Natural killer cell (primary cell): ENCODE measurements at regions not wholly inside any gene's neighbourhood (a gene's known extent, or its start where the extent isn't known, plus 50 kb on each side); places are given as distances from the start of the nearest gene placed in this dataset.

Experiments
- ATAC-seq, 3 donors: fragments of 150-1000 bp in 2 of 3; fragments of 200-7000 bp in 1 of 3; cut with Tn5 transposase; 1 replicate in 1 of 3; 2 replicates in 2 of 3; pipeline ENCODE4 v1.10.0; 2021; ENCODE audit warnings: mild to moderate bottlenecking in 2 of 3, moderate library complexity in 2 of 3
- DNase-seq, 2 donors: peaks; one replicate each; pipeline versions ENCODE4 v3.0.0 to v3.0.0-alpha.2; 2013 to 2021; ENCODE audit warnings: mixed read lengths in 1 of 2
- H3K27ac ChIP-seq: one replicate; pipeline ENCODE4 v1.5.1; 2013; ENCODE audit warnings: mild to moderate bottlenecking, low read length
- H3K27me3 ChIP-seq: one replicate; pipeline ENCODE4 v1.6.1; 2013; ENCODE audit warnings: low read length; ENCODE audit not compliant: control insufficient read depth, insufficient read depth
- H3K36me3 ChIP-seq: one replicate; pipeline ENCODE4 v1.6.1; 2013; ENCODE audit warnings: low read length; ENCODE audit not compliant: control insufficient read depth, insufficient read depth
- H3K4me1 ChIP-seq: one replicate; pipeline ENCODE4 v1.6.1; 2013; ENCODE audit warnings: low read length; ENCODE audit not compliant: control insufficient read depth, insufficient read depth
- H3K4me3 ChIP-seq: one replicate; pipeline ENCODE4 v1.5.1; 2013; ENCODE audit warnings: low read length
- H3K9me3 ChIP-seq: one replicate; pipeline ENCODE4 v1.6.1; 2013; ENCODE audit warnings: low read length; ENCODE audit not compliant: control insufficient read depth, insufficient read depth
- H3K27ac Mint-ChIP-seq, 2 donors: one replicate each; pipeline ENCODE4 v1.8.0; 2022; ENCODE audit warnings: mild to moderate bottlenecking in 2 of 2, mixed read lengths in 2 of 2, moderate library complexity in 1 of 2
- H3K27me3 Mint-ChIP-seq, 2 donors: one replicate each; pipeline ENCODE4 v1.8.0; 2022; ENCODE audit warnings: low read depth in 2 of 2, mixed read lengths in 2 of 2
- H3K36me3 Mint-ChIP-seq: one replicate; pipeline ENCODE4 v1.8.0; 2022; ENCODE audit warnings: mixed read lengths
- H3K4me1 Mint-ChIP-seq, 2 donors: one replicate each; pipeline ENCODE4 v1.8.0; 2022; ENCODE audit warnings: mixed read lengths in 2 of 2
- H3K4me3 Mint-ChIP-seq: one replicate; pipeline ENCODE4 v1.8.0; 2022; ENCODE audit warnings: mild to moderate bottlenecking, moderate library complexity, mixed read lengths
- H3K9me3 Mint-ChIP-seq, 2 donors: one replicate each; pipeline ENCODE4 v1.8.0; 2022; ENCODE audit warnings: mixed read lengths in 2 of 2
- WGBS: methylation state at CpG from one replicate; pipeline ENCODE4 v1.1.7; 2013; ENCODE audit warnings: missing lambda C conversion rate; ENCODE audit not compliant: insufficient coverage; 5-methylcytosine and 5-hydroxymethylcytosine counted together
- intact Hi-C: fragments of 100-400 bp; cut with micrococcal nuclease; formaldehyde crosslinking; loops from one replicate; pipeline ENCODE4 v1.14.2; 2022
- TF ChIP-seq, protein P1 (sequence below): fragments of 200-600 bp; IDR thresholded peaks from one replicate; pipeline ENCODE4 v1.8.0; 2022; ENCODE audit warnings: antibody characterized with exemption

DNA sequence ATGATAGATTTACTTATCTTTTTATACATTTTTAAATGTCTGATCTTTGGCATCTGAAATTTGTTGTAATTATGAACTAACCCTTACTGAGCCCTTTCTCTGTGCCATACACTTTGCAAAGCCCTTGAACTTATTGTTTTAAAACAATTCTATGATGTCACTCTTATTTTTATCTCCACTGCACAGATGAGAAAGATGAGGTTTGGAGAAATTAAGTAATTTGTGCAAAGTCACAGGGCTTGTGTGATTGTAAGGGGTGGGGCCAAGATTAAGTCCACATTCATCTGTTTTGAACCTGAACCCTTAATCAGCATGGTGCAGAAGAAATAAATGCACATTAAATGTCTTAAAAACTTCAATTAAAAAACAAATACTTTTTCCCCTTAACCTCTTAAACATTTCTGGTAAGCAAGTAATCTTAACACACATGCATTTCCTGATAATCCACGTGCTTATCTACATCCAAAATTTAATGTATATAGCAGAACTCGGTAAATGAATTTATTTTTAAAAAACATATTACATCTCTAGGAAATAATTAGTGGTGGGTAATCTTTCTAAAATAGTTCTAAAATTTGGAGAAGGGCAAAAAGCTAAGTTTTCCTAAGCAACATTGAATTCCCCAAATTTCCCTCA lies 189.8 kb upstream of the TBC1D5 start:
- Histone ChIP-seq H3K27me3 (no peaks in the 10 kb centered on the region), H3K4me3 (no peak overlapping the region), H3K27ac (no peak overlapping the region), H3K9me3 (no peaks in the 10 kb centered on the region), H3K4me1 (no peaks in the 10 kb centered on the region), H3K36me3 (no peaks in the 10 kb centered on the region)
- H3K27me3 Mint-ChIP-seq = peaks cover 10 to 32% of the 10 kb centered on the region in 2 donors
- H3K4me3 Mint-ChIP-seq = no peak overlapping the region
- no peaks in the 10 kb centered on the region for H3K9me3 Mint-ChIP-seq
- H3K4me1 Mint-ChIP-seq = no peaks in the 10 kb centered on the region
- H3K27ac Mint-ChIP-seq = no peak overlapping the region
- DNase-seq (no peak), ATAC-seq (no peak)
- TF ChIP-seq, protein P1, sequence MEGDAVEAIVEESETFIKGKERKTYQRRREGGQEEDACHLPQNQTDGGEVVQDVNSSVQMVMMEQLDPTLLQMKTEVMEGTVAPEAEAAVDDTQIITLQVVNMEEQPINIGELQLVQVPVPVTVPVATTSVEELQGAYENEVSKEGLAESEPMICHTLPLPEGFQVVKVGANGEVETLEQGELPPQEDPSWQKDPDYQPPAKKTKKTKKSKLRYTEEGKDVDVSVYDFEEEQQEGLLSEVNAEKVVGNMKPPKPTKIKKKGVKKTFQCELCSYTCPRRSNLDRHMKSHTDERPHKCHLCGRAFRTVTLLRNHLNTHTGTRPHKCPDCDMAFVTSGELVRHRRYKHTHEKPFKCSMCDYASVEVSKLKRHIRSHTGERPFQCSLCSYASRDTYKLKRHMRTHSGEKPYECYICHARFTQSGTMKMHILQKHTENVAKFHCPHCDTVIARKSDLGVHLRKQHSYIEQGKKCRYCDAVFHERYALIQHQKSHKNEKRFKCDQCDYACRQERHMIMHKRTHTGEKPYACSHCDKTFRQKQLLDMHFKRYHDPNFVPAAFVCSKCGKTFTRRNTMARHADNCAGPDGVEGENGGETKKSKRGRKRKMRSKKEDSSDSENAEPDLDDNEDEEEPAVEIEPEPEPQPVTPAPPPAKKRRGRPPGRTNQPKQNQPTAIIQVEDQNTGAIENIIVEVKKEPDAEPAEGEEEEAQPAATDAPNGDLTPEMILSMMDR = no peak
- WGBS = no CpG with 5 or more reads among the region's 2 CpGs
- no peaks in the 10 kb centered on the region for H3K36me3 Mint-ChIP-seq
- intact Hi-C loops = no loop called here

DNA sequence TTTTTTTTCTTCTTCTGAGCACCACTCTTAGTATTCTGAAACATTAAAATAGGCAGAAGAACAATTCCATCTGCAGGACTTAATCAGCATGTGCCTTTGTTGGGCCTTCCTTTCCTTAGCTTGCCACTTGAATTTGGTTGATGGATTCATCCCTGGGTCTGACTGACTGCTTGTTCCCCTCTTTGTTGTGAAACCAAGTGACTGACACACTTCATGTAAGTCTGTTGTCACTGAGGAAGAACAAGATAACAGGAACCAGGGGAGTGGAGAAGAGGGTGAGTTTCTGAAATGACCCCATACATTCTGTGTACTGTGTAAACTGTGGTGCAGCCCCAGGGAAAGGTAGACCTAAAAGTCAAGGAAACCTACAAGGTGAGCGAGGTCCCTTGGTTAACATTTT lies 188.7 kb upstream of the TBC1D5 start:
- Histone ChIP-seq H3K27me3 (no peaks in the 10 kb centered on the region), H3K4me1 (no peaks in the 10 kb centered on the region), H3K9me3 (no peaks in the 10 kb centered on the region), H3K4me3 (no peak overlapping the region), H3K36me3 (no peaks in the 10 kb centered on the region), H3K27ac (no peak overlapping the region)
- Mint-ChIP-seq H3K9me3 (no peaks in the 10 kb centered on the region), H3K27me3 (peaks cover 10 to 23% of the 10 kb centered on the region in 2 donors), H3K4me1 (no peaks in the 10 kb centered on the region), H3K4me3 (no peak overlapping the region), H3K27ac (no peak overlapping the region), H3K36me3 (no peaks in the 10 kb centered on the region)
- TF ChIP-seq, protein P1 = no peak
- no CpG with 5 or more reads among the region's 1 CpG for WGBS
- no peak for DNase-seq
- intact Hi-C loops = no loop called here
- no peak for ATAC-seq

GRCh38 chr3:17928502-17929145 lies 186.2 kb upstream of the TBC1D5 start:
- H3K4me1 ChIP-seq = no peaks in the 10 kb centered on the region
- Mint-ChIP-seq H3K4me3 (no peak overlapping the region), H3K27ac (no peak overlapping the region), H3K4me1 (no peaks in the 10 kb centered on the region), H3K9me3 (no peaks in the 10 kb centered on the region), H3K27me3 (peaks cover 7 to 14% of the 10 kb centered on the region in 2 donors), H3K36me3 (no peaks in the 10 kb centered on the region)
- 99% methylated on average over 2 of the region's 4 CpGs for WGBS
- no peaks in the 10 kb centered on the region for H3K36me3 ChIP-seq
- no peak overlapping the region for H3K27ac ChIP-seq
- TF ChIP-seq, protein P1 = no peak
- no peak overlapping the region for H3K4me3 ChIP-seq
- intact Hi-C loops = no loop called here
- H3K27me3 ChIP-seq = no peaks in the 10 kb centered on the region
- H3K9me3 ChIP-seq = no peaks in the 10 kb centered on the region
- ATAC-seq = no peak
- no peak for DNase-seq

DNA sequence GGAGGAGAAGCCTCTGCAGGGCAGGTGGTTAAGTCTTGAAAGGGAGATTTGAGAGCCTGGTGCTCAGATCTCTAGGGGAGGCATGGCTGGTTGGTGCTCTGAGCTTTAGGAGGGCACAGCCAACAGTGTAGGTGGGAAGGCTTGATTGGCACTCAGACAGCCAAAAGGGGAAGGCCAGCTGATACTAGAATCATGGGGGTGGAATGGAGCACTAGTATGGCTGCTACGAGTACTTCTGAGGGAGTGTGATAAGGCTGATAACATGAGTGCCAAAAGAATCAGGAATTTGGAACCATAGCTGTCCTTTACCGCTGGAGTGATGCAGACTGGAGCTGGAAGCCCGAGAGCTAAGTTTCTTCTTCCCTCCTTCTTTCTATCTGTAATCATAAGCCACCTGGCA lies 184.6 kb upstream of the TBC1D5 start:
- no peak for ATAC-seq
- TF ChIP-seq, protein P1 = no peak
- Mint-ChIP-seq H3K4me3 (no peak overlapping the region), H3K27ac (no peak overlapping the region), H3K27me3 (peaks cover 7 to 9% of the 10 kb centered on the region in 2 donors), H3K36me3 (no peaks in the 10 kb centered on the region), H3K4me1 (no peaks in the 10 kb centered on the region), H3K9me3 (no peaks in the 10 kb centered on the region)
- no peak overlapping the region for H3K4me3 ChIP-seq
- H3K36me3 ChIP-seq = no peaks in the 10 kb centered on the region
- no peaks in the 10 kb centered on the region for H3K4me1 ChIP-seq
- DNase-seq = no peak
- WGBS = 86% methylated on average over 3 of the region's 3 CpGs
- no peaks in the 10 kb centered on the region for H3K27me3 ChIP-seq
- no peaks in the 10 kb centered on the region for H3K9me3 ChIP-seq
- no peak overlapping the region for H3K27ac ChIP-seq
- intact Hi-C loops = no loop called here
